ENCODE measurements at regions not wholly inside any gene's neighbourhood (a gene's known extent, or its start where the extent isn't known, plus 50 kb on each side); places are given as distances from the start of the nearest gene placed in this dataset.

DNA sequence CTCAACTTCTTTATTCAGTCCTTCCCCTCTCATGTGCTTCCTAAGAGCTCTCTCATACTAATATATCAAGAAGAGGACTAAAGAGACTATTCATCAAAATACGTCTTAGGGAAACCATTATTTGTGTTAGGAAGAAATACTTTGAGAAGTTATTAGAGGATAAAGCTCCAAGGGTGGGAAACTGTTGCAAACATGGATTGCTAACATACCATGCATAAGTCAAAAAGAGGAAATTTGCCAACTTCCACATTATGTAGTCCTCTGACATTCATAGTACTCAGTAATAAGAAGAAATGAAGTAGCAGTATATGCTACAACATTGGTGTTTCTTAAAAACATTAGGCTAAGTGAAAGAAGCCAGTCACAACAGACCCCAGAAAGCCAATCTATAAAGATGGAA is 128.8 kb upstream of the CLEC14A start:
- no peaks in the 10 kb centered on the region for H3K27me3 ChIP-seq (ENCODE audit: insufficient read depth, low read depth)
- CTCF ChIA-PET = no interaction called here
- intact Hi-C loops (cut with micrococcal nuclease; ENCODE audit: unreplicated experiment) = no loop called here
- no peak overlapping the region for H3K27ac ChIP-seq
- no peaks in the 10 kb centered on the region for H3K4me1 ChIP-seq (replicated peaks; ENCODE audit: insufficient read depth)
- DNase-seq = no peak
- no peaks in the 10 kb centered on the region for H3K79me2 ChIP-seq (ENCODE audit: low read depth)
- H3K9me3 ChIP-seq (ENCODE audit: insufficient read depth, low read depth) = no peaks in the 10 kb centered on the region
- POLR2A ChIA-PET (ENCODE audit: unreplicated experiment) = no interaction called here
- no peaks in the 10 kb centered on the region for H3K36me3 ChIP-seq (ENCODE audit: low read depth)
- no peaks in the 10 kb centered on the region for H3F3A ChIP-seq (ENCODE audit: insufficient read depth, low read depth)
- no peaks in the 10 kb centered on the region for H3K9me2 ChIP-seq (ENCODE audit: insufficient read depth)
- no peak for TF ChIP-seq EZH2 (IDR thresholded peaks at IDR 0.05; ENCODE audit: low read depth)
- TF ChIP-seq, protein P1, sequence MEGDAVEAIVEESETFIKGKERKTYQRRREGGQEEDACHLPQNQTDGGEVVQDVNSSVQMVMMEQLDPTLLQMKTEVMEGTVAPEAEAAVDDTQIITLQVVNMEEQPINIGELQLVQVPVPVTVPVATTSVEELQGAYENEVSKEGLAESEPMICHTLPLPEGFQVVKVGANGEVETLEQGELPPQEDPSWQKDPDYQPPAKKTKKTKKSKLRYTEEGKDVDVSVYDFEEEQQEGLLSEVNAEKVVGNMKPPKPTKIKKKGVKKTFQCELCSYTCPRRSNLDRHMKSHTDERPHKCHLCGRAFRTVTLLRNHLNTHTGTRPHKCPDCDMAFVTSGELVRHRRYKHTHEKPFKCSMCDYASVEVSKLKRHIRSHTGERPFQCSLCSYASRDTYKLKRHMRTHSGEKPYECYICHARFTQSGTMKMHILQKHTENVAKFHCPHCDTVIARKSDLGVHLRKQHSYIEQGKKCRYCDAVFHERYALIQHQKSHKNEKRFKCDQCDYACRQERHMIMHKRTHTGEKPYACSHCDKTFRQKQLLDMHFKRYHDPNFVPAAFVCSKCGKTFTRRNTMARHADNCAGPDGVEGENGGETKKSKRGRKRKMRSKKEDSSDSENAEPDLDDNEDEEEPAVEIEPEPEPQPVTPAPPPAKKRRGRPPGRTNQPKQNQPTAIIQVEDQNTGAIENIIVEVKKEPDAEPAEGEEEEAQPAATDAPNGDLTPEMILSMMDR (conservative IDR thresholded peaks at IDR 0.05) = no peak
- H4K20me1 ChIP-seq (ENCODE audit: insufficient read depth) = no peaks in the 10 kb centered on the region
- H3K4me2 ChIP-seq = no peak overlapping the region
- H2AFZ ChIP-seq = no peak overlapping the region
- no TSS peak for BruUV-seq (replicated peaks)
- no peak overlapping the region for H3K4me3 ChIP-seq

DNA sequence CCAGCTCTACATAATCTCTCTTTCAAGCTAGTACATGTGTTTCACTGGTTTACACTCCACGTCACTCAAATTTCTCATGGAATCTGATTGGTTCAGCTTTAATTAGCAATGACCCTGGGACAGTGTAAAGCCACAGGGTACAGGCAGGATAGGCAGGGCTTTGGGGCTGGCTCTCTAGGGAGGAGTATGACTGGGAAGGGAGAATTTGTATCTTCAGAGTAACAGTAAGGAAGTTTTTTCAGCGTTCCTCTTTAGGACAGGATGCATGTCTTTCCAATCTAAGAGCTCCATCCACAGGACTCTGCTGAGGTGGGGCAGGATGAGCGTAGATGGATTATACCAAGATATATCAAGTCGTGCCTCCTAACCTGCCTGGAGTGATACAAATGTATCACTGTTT is 112.0 kb upstream of the CLEC14A start:
- no peak overlapping the region for H3K4me2 ChIP-seq

DNA sequence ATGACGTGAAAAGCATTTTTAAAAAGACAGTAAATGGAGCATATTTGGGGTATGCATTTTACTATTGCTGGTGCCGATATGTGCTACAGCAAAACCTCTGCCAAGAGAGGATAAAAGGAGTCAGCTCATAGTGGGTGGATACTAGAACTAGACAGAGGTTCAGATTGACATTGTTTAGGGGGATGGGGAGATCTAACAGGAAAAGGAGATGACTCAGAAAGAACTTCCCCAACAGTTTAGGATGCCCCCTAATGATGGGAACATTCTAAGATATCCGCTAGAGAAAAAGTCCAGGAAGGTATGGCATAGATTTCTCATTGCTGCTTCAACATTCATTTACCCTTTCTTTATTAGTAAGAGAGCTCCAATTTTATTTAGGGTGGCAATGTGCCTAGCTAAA is 110.5 kb upstream of the CLEC14A start:
- Histone ChIP-seq H3K27ac (no peak overlapping the region), H3K9me3 (ENCODE audit: insufficient read depth, low read depth) (no peaks in the 10 kb centered on the region), H3F3A (ENCODE audit: insufficient read depth, low read depth) (no peaks in the 10 kb centered on the region), H4K20me1 (ENCODE audit: insufficient read depth) (no peaks in the 10 kb centered on the region), H3K4me1 (replicated peaks; ENCODE audit: insufficient read depth) (no peaks in the 10 kb centered on the region), H3K27me3 (ENCODE audit: insufficient read depth, low read depth) (no peaks in the 10 kb centered on the region), H3K79me2 (ENCODE audit: low read depth) (no peaks in the 10 kb centered on the region), H3K9me2 (ENCODE audit: insufficient read depth) (no peaks in the 10 kb centered on the region), H2AFZ (no peak overlapping the region), H3K4me2 (no peak overlapping the region), H3K4me3 (no peak overlapping the region), H3K36me3 (ENCODE audit: low read depth) (no peaks in the 10 kb centered on the region)
- no TSS peak for BruUV-seq (replicated peaks)
- POLR2A ChIA-PET (ENCODE audit: unreplicated experiment) = no interaction called here
- TF ChIP-seq EZH2 (IDR thresholded peaks at IDR 0.05; ENCODE audit: low read depth) = no peak
- TF ChIP-seq, protein P1 (conservative IDR thresholded peaks at IDR 0.05) = no peak
- intact Hi-C loops (cut with micrococcal nuclease; ENCODE audit: unreplicated experiment) = no loop called here
- CTCF ChIA-PET = no interaction called here
- no peak for DNase-seq

More for the DNA sequence above, 112.0 kb upstream of the CLEC14A start:
- Histone ChIP-seq H3K27ac (no peak overlapping the region), H3K36me3 (ENCODE audit: low read depth) (no peaks in the 10 kb centered on the region), H4K20me1 (ENCODE audit: insufficient read depth) (no peaks in the 10 kb centered on the region), H2AFZ (no peak overlapping the region), H3K4me3 (no peak overlapping the region), H3K27me3 (ENCODE audit: insufficient read depth, low read depth) (no peaks in the 10 kb centered on the region), H3K9me2 (ENCODE audit: insufficient read depth) (no peaks in the 10 kb centered on the region), H3K4me1 (replicated peaks; ENCODE audit: insufficient read depth) (no peaks in the 10 kb centered on the region), H3K79me2 (ENCODE audit: low read depth) (no peaks in the 10 kb centered on the region), H3K9me3 (ENCODE audit: insufficient read depth, low read depth) (no peaks in the 10 kb centered on the region), H3F3A (ENCODE audit: insufficient read depth, low read depth) (no peaks in the 10 kb centered on the region)
- intact Hi-C loops (cut with micrococcal nuclease; ENCODE audit: unreplicated experiment) = no loop called here
- no peak for TF ChIP-seq EZH2 (IDR thresholded peaks at IDR 0.05; ENCODE audit: low read depth)
- TF ChIP-seq, protein P1 (conservative IDR thresholded peaks at IDR 0.05) = no peak
- no TSS peak for BruUV-seq (replicated peaks)
- DNase-seq = no peak
- CTCF ChIA-PET = no interaction called here
- POLR2A ChIA-PET (ENCODE audit: unreplicated experiment) = interaction anchor here (0.6 kb wide), 1 partner anchor 149 kb away, joined by 3 read pairs; no protein-coding TSS in a partner anchor
